ENCODE measurements at regions not wholly inside any gene's neighbourhood (a gene's known extent, or its start where the extent isn't known, plus 50 kb on each side); places are given as distances from the start of the nearest gene placed in this dataset.

DNA sequence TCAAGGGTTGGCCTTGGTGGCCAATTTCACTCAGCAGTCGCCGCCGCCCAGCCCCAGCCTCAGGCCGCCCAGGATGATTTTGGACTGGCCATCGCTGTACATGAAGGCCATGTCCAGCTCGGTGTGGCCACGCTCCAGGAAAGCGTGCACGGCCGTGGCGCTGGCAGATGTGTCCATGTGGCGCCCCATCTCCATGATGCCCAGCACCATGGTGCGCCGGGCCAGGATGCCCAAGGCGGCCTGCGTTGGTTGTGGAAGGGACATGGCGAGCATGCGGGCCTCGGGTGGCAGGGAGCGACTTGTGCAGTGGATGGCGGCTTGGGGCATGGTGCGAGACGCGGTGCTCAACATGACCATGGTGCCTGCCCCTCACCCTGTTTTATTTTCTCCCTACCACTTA, 55.4 kb downstream of the ZCCHC12 start:
- H3K27me3 ChIP-seq, result no peaks in the 10 kb centered on the region
- no peaks in the 10 kb centered on the region for H3K4me1 ChIP-seq

DNA sequence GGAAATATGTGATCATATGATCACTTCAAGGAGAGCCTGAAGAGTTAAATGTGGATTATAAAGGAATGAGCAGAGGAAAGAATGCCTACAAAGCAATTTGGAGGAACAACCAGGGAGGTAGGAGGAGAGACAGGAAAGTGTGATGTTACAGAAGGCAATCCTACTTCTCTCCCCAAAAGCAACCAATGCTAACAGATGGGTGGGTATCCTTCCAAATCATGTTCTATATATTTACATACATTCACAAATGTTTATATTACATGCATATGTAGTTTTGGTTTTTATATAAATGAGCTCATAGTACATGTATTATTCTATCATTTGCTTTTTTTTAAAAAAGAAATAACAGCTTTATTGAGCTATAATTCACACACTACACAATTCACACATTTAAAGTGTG, 56.0 kb downstream of the ZCCHC12 start:
- no peaks in the 10 kb centered on the region for H3K4me1 ChIP-seq
- peaks cover 0 to 26% (median 0%) of the 10 kb centered on the region in 11 experiments; a peak in 1 of 22 replicates for H3K9me3 ChIP-seq (replicated peaks in 1 of 11)
- no peak overlapping the region for H3K9ac ChIP-seq

More for the DNA sequence above, 55.4 kb downstream of the ZCCHC12 start:
- Histone ChIP-seq H3K36me3 (no peaks in the 10 kb centered on the region), H3K4me3 (no peak overlapping the region), H4K20me1 (no peaks in the 10 kb centered on the region), H3K9me3 (replicated peaks in 1 of 11) (peaks cover 0 to 26% (median 0%) of the 10 kb centered on the region in 11 experiments; a peak in 1 of 22 replicates), H3K9ac (no peak overlapping the region), H3K4me2 (no peak overlapping the region), H3K27ac (no peak overlapping the region)
- TF ChIP-seq Cebpa-rat (IDR thresholded peaks at IDR 0.05), result no peak

GRCh38 chrX:118883994-118884393, 60.4 kb downstream of the ZCCHC12 start:
- Histone ChIP-seq H3K4me3 (no peak overlapping the region), H3K4me2 (no peak overlapping the region)

More for the DNA sequence above, 56.0 kb downstream of the ZCCHC12 start:
- no peak for TF ChIP-seq Cebpa-rat (IDR thresholded peaks at IDR 0.05)
- no peaks in the 10 kb centered on the region for H4K20me1 ChIP-seq
- H3K27ac ChIP-seq, result no peak overlapping the region
- no peak overlapping the region for H3K4me3 ChIP-seq
- H3K4me2 ChIP-seq, result no peak overlapping the region
- no peaks in the 10 kb centered on the region for H3K27me3 ChIP-seq
- H3K36me3 ChIP-seq, result no peaks in the 10 kb centered on the region

GRCh38 chrX:118884552-118885138, 61.0 kb downstream of the ZCCHC12 start:
- no peak overlapping the region for H3K4me2 ChIP-seq
- no peaks in the 10 kb centered on the region for H4K20me1 ChIP-seq
- no peak overlapping the region for H3K27ac ChIP-seq
- no peaks in the 10 kb centered on the region for H3K27me3 ChIP-seq
- H3K36me3 ChIP-seq, result no peaks in the 10 kb centered on the region
- H3K4me1 ChIP-seq, result no peaks in the 10 kb centered on the region
- H3K9ac ChIP-seq, result no peak overlapping the region
- H3K4me3 ChIP-seq, result no peak overlapping the region
- no peaks in the 10 kb centered on the region for H3K9me3 ChIP-seq (replicated peaks in 1 of 11)
- no peak for TF ChIP-seq Cebpa-rat (IDR thresholded peaks at IDR 0.05)

More at GRCh38 chrX:118883994-118884393, 60.4 kb downstream of the ZCCHC12 start:
- no peak overlapping the region for H3K9ac ChIP-seq
- no peaks in the 10 kb centered on the region for H3K4me1 ChIP-seq
- H3K36me3 ChIP-seq, result no peaks in the 10 kb centered on the region
- 0 out of 22 replicates have a peak, but pooled peaks cover 0 to 3% (median 0%) of the 10 kb centered on the region in 11 experiments for H3K9me3 ChIP-seq (replicated peaks in 1 of 11)
- no peak for TF ChIP-seq Cebpa-rat (IDR thresholded peaks at IDR 0.05)
- H3K27me3 ChIP-seq, result no peaks in the 10 kb centered on the region
- no peak overlapping the region for H3K27ac ChIP-seq
- no peaks in the 10 kb centered on the region for H4K20me1 ChIP-seq

- H3K36me3 ChIP-seq, result no peaks in the 10 kb centered on the region
Measured at GRCh38 chrX:118893923-118894322, 70.3 kb downstream of the ZCCHC12 start.

DNA sequence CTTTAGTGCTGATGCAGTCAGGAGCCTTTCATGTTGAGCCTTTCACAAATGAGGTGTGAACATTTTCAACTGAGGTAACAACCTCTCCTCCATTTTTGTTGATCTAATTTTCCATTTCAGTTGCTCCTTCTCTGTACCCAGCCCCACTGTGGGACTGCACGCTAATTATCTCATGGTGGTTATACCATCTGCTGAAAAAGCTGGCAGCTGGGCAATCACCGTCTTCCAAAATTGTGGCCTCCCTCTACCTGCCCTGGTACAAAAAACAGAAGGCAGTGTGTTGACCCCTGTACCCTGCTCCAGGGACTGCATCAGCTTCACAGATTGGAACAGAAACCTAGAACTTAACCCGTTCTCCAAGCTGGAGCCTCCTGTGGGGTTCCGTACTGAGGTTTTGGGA, 72.4 kb upstream of the LONRF3 start:
- H3K4me1 ChIP-seq, result peaks cover 0 to 51% (median 5%) of the 10 kb centered on the region in 10 experiments; a peak in 10 of 20 replicates
- no peaks in the 10 kb centered on the region for H4K20me1 ChIP-seq
- no peaks in the 10 kb centered on the region for H3K9me3 ChIP-seq (replicated peaks in 1 of 11)
- peak overlapping the region in 3 of 11 experiments; percentile 29 to 62 (median 58); a peak in 5 of 22 replicates for H3K4me2 ChIP-seq
- no peak overlapping the region for H3K9ac ChIP-seq
- H3K27me3 ChIP-seq, result no peaks in the 10 kb centered on the region
- TF ChIP-seq Cebpa-rat (IDR thresholded peaks at IDR 0.05), result no peak
- H3K36me3 ChIP-seq, result no peaks in the 10 kb centered on the region
- H3K4me3 ChIP-seq, result no peak overlapping the region
- H3K27ac ChIP-seq, result no peak overlapping the region

More at GRCh38 chrX:118893923-118894322, 70.3 kb downstream of the ZCCHC12 start:
- TF ChIP-seq Cebpa-rat (IDR thresholded peaks at IDR 0.05), result no peak
- Histone ChIP-seq H3K4me2 (no peak overlapping the region), H3K4me3 (no peak overlapping the region), H4K20me1 (no peaks in the 10 kb centered on the region), H3K9me3 (replicated peaks in 1 of 11) (peaks cover 0 to 13% (median 4%) of the 10 kb centered on the region in 11 experiments; a peak in 5 of 22 replicates), H3K27me3 (no peaks in the 10 kb centered on the region), H3K9ac (no peak overlapping the region), H3K27ac (no peak overlapping the region), H3K4me1 (no peaks in the 10 kb centered on the region)

DNA sequence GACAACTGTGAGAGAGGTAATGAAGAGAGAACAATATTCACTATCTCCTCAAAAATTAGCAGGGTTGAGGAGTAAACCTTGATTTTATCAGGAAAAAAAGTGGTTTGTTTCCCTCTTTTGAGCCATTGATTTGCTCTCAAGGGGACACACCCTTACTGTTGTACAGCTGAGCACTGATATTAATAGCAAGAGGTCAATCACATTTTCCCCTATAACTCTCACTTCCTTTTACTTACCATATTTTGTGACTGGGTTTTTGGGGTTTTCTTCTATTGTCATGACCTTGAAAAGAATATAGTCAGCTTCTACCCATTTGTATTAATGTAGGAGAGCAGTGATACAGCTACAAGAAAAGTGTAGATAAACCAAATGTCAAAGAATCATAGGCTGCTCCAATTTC, 70.2 kb upstream of the LONRF3 start:
- Histone ChIP-seq H3K27me3 (no peaks in the 10 kb centered on the region), H3K9me3 (replicated peaks in 1 of 11) (no peaks in the 10 kb centered on the region), H4K20me1 (no peaks in the 10 kb centered on the region), H3K9ac (no peak overlapping the region), H3K27ac (peak overlapping the region in 2 of 11 experiments; percentile 19 to 40; a peak in 3 of 22 replicates), H3K4me3 (no peak overlapping the region), H3K36me3 (no peaks in the 10 kb centered on the region), H3K4me2 (peak overlapping the region in 4 of 11 experiments; percentile 3 to 64 (median 52); a peak in 6 of 22 replicates), H3K4me1 (peaks cover 0 to 51% (median 5%) of the 10 kb centered on the region in 10 experiments; a peak in 10 of 20 replicates)
- TF ChIP-seq Cebpa-rat (IDR thresholded peaks at IDR 0.05), result no peak

- H3K27ac ChIP-seq, result peak overlapping the region in 2 of 11 experiments; percentile 19 to 40; a peak in 4 of 22 replicates
- H3K36me3 ChIP-seq, result no peaks in the 10 kb centered on the region
- H3K4me2 ChIP-seq, result peak overlapping the region in 4 of 11 experiments; percentile 3 to 64 (median 52); a peak in 6 of 22 replicates
- H3K9me3 ChIP-seq (replicated peaks in 1 of 11), result no peaks in the 10 kb centered on the region
- H3K4me3 ChIP-seq, result no peak overlapping the region
- no peaks in the 10 kb centered on the region for H4K20me1 ChIP-seq
- H3K4me1 ChIP-seq, result peaks cover 0 to 51% (median 5%) of the 10 kb centered on the region in 10 experiments; a peak in 10 of 20 replicates
- no peak for TF ChIP-seq Cebpa-rat (IDR thresholded peaks at IDR 0.05)
- H3K27me3 ChIP-seq, result no peaks in the 10 kb centered on the region
- no peak overlapping the region for H3K9ac ChIP-seq
Measured at GRCh38 chrX:118904664-118905063, 69.8 kb upstream of the LONRF3 start.
